ENCODE measurements at regions not wholly inside any gene's neighbourhood (a gene's known extent, or its start where the extent isn't known, plus 50 kb on each side); places are given as distances from the start of the nearest gene placed in this dataset.

- TF ChIP-seq CTCF (IDR thresholded peaks at IDR 0.05) (no peak), ZFX (IDR thresholded peaks at IDR 0.05; ENCODE audit: borderline replicate concordance) (no peak)
These were observed 592.5 kb upstream of the FLRT2 start for GRCh38 chr14:84937449-84937848.

Data from 22Rv1 (cell line).